SH-SY5Y (cell line): ENCODE measurements at regions not wholly inside any gene's neighbourhood (a gene's known extent, or its start where the extent isn't known, plus 50 kb on each side); places are given as distances from the start of the nearest gene placed in this dataset.

ENCODE experiments used
- GATA2 ChIP-seq: IDR thresholded peaks from 2 replicates; pipeline ENCODE4 v1.6.1; 2011; ENCODE audit warnings: mild to moderate bottlenecking, low read depth, low read length
- GATA3 ChIP-seq: IDR thresholded peaks from 2 replicates; pipeline ENCODE4 v1.6.1; 2011; ENCODE audit warnings: low read depth, mild to moderate bottlenecking, low read length, moderate library complexity

GRCh38 chr4:19366916-19367315, 884.8 kb upstream of the SLIT2 start:
- TF ChIP-seq GATA2 (no peak), GATA3 (no peak)

- TF ChIP-seq GATA3 (no peak), GATA2 (no peak)
Measured at GRCh38 chr4:19358015-19358414, 893.7 kb upstream of the SLIT2 start.

- TF ChIP-seq GATA2 (no peak), GATA3 (no peak)
Measured at GRCh38 chr4:19349416-19349815, 902.3 kb upstream of the SLIT2 start.

- TF ChIP-seq GATA3 (no peak), GATA2 (no peak)
Measured at GRCh38 chr4:19348746-19349145, 903.0 kb upstream of the SLIT2 start.

GRCh38 chr4:19346636-19347035, 905.1 kb upstream of the SLIT2 start:
- TF ChIP-seq GATA3 (no peak), GATA2 (no peak)

GRCh38 chr4:19329631-19330030, 922.1 kb upstream of the SLIT2 start:
- TF ChIP-seq GATA2 = no peak
- TF ChIP-seq GATA3 = no peak

GRCh38 chr4:19329077-19329476, 922.6 kb upstream of the SLIT2 start:
- TF ChIP-seq GATA2 = no peak
- TF ChIP-seq GATA3 = no peak

- no peak for TF ChIP-seq GATA2
- TF ChIP-seq GATA3 = no peak
Measured at GRCh38 chr4:19327364-19327763, 924.3 kb upstream of the SLIT2 start.

- TF ChIP-seq GATA3 (no peak), GATA2 (no peak)
Measured at GRCh38 chr4:19324184-19324583, 927.5 kb upstream of the SLIT2 start.

- TF ChIP-seq GATA3 (no peak), GATA2 (no peak)
Measured at GRCh38 chr4:19319607-19320006, 932.1 kb upstream of the SLIT2 start.

- TF ChIP-seq GATA3 = no peak
- TF ChIP-seq GATA2 = no peak
Measured at GRCh38 chr4:19317377-19317776, 934.3 kb upstream of the SLIT2 start.

- TF ChIP-seq GATA2 (no peak), GATA3 (no peak)
Measured at GRCh38 chr4:19314116-19314515, 937.6 kb upstream of the SLIT2 start.

- TF ChIP-seq GATA2 (no peak), GATA3 (no peak)
Measured at GRCh38 chr4:19309378-19309777, 942.3 kb upstream of the SLIT2 start.

- TF ChIP-seq GATA3 = no peak
- TF ChIP-seq GATA2 = no peak
Measured at GRCh38 chr4:19304028-19304427, 947.7 kb upstream of the SLIT2 start.

- TF ChIP-seq GATA3 = no peak
- no peak for TF ChIP-seq GATA2
Measured at GRCh38 chr4:19301527-19301926, 950.2 kb upstream of the SLIT2 start.

GRCh38 chr4:19300213-19300612, 951.5 kb upstream of the SLIT2 start:
- TF ChIP-seq GATA3 (no peak), GATA2 (no peak)
